Body of pancreas (tissue), 4 donors: ENCODE measurements at regions not wholly inside any gene's neighbourhood (a gene's known extent, or its start where the extent isn't known, plus 50 kb on each side); places are given as distances from the start of the nearest gene placed in this dataset.

ENCODE experiments used
- ATAC-seq: fragments of 150-250 bp; one replicate; pipeline ENCODE4 v1.9.1; 2016
- DNase-seq, 4 donors: peaks; one replicate each; pipeline ENCODE4 v3.0.0-alpha.2; 2019
- H3K27ac ChIP-seq, 4 donors: fragments of 200-600 bp; sonication (generic); 1 replicate in 3 of 4; 2 replicates in 1 of 4; pipeline versions ENCODE4 v1.5.1 to v1.6.1; 2016 to 2019; ENCODE audit warnings: mild to moderate bottlenecking in 1 of 4, mixed read lengths in 1 of 4, moderate library complexity in 1 of 4
- H3K27me3 ChIP-seq, 2 donors: fragments of 200-600 bp; sonication (generic); one replicate each; pipeline ENCODE4 v1.6.0; 2016; ENCODE audit warnings: mild to moderate bottlenecking in 1 of 2
- H3K36me3 ChIP-seq, 2 donors: fragments of 200-600 bp; sonication (generic); replicated peaks in 1 of 2; 2 replicates each; pipeline ENCODE4 v1.5.1; 2016; ENCODE audit warnings: low read depth in 2 of 2; ENCODE audit not compliant: insufficient read depth in 1 of 2
- H3K4me1 ChIP-seq: fragments of 200-600 bp; sonication (generic); one replicate; pipeline ENCODE4 v1.6.0; 2016
- H3K4me3 ChIP-seq, 2 donors: fragments of 200-600 bp; sonication (generic); 1 replicate in 1 of 2; 2 replicates in 1 of 2; pipeline ENCODE4 v1.5.1; 2016 to 2019
- H3K9me3 ChIP-seq, 3 donors: fragments of 200-600 bp; sonication (generic); 1 replicate in 2 of 3; 2 replicates in 1 of 3; pipeline ENCODE4 v1.5.1; 2016
- CTCF ChIP-seq, 7 experiments: fragments of 450-650 bp in 4 of 7; fragments of 200-600 bp in 3 of 7; sonication (generic) in 3 of 7; IDR thresholded peaks; one replicate each; pipeline ENCODE4 v1.5.1; 2016 to 2019; ENCODE audit warnings: antibody characterized with exemption in 7 of 7
- POLR2A ChIP-seq, 3 donors: fragments of 450-650 bp; IDR thresholded peaks; one replicate each; pipeline ENCODE4 v1.6.1; 2016; ENCODE audit warnings: antibody characterized with exemption in 3 of 3, mild to moderate bottlenecking in 2 of 3
- WGBS, 2 donors: methylation state at CpG; one replicate each; pipeline ENCODE4 v1.1.5; 2017; 5-methylcytosine and 5-hydroxymethylcytosine counted together
- intact Hi-C: fragments of 100-400 bp; cut with DNase I; formaldehyde crosslinking; loops from one replicate; pipeline ENCODE4 v1.15.1; 2023

GRCh38 chr7:67843001-67843565 is 846.5 kb downstream of the TYW1 start:
- Histone ChIP-seq H3K4me3 (no peak overlapping the region), H3K27ac (no peak overlapping the region), H3K36me3 (no peaks in the 10 kb centered on the region), H3K9me3 (peaks cover 0 to 4% (median 0%) of the 10 kb centered on the region in 3 donors), H3K27me3 (no peaks in the 10 kb centered on the region), H3K4me1 (no peaks in the 10 kb centered on the region)
- no peak for ATAC-seq
- intact Hi-C loops: no loop called here
- TF ChIP-seq POLR2A (IDR thresholded peaks at IDR 0.05): no peak
- TF ChIP-seq CTCF (IDR thresholded peaks at IDR 0.05): no peak
- no peak for DNase-seq
- WGBS, 2 donors: 47 to 52% methylated on average over 6 of the region's 6 CpGs

GRCh38 chr7:67843615-67844014 is 847.0 kb downstream of the TYW1 start:
- DNase-seq: no peak
- intact Hi-C loops: no loop called here
- Histone ChIP-seq H3K9me3 (peaks cover 0 to 4% (median 0%) of the 10 kb centered on the region in 3 donors), H3K4me1 (no peaks in the 10 kb centered on the region), H3K27ac (no peak overlapping the region), H3K36me3 (no peaks in the 10 kb centered on the region), H3K27me3 (no peaks in the 10 kb centered on the region), H3K4me3 (no peak overlapping the region)
- 35 to 48% methylated on average over 4 of the region's 4 CpGs for WGBS, 2 donors
- TF ChIP-seq CTCF (IDR thresholded peaks at IDR 0.05) (no peak), POLR2A (IDR thresholded peaks at IDR 0.05) (no peak)
- ATAC-seq: no peak

- 48 to 50% methylated on average over 7 to 11 of the region's 11 CpGs for WGBS, 2 donors
- no peaks in the 10 kb centered on the region for H3K9me3 ChIP-seq
- TF ChIP-seq POLR2A (IDR thresholded peaks at IDR 0.05) (no peak), CTCF (IDR thresholded peaks at IDR 0.05) (no peak)
- no peak overlapping the region for H3K27ac ChIP-seq
- no peaks in the 10 kb centered on the region for H3K27me3 ChIP-seq
- ATAC-seq (no peak), DNase-seq (no peak)
- no peak overlapping the region for H3K4me3 ChIP-seq
- no peaks in the 10 kb centered on the region for H3K36me3 ChIP-seq
- no peaks in the 10 kb centered on the region for H3K4me1 ChIP-seq
- intact Hi-C loops: no loop called here
Measured at GRCh38 chr7:67847092-67847787, 850.6 kb downstream of the TYW1 start.

GRCh38 chr7:67854221-67855178 is 857.9 kb downstream of the TYW1 start:
- TF ChIP-seq POLR2A (IDR thresholded peaks at IDR 0.05) (no peak), CTCF (IDR thresholded peaks at IDR 0.05) (no peak)
- no peak overlapping the region for H3K27ac ChIP-seq
- H3K27me3 ChIP-seq: no peaks in the 10 kb centered on the region
- no peaks in the 10 kb centered on the region for H3K4me1 ChIP-seq
- no peaks in the 10 kb centered on the region for H3K9me3 ChIP-seq
- ATAC-seq (no peak), DNase-seq (no peak)
- H3K36me3 ChIP-seq: no peaks in the 10 kb centered on the region
- no peak overlapping the region for H3K4me3 ChIP-seq
- intact Hi-C loops: no loop called here
- WGBS, 2 donors: 44 to 48% methylated on average over 21 to 22 of the region's 22 CpGs
